Liver (tissue), 8 donors: ENCODE measurements at regions not wholly inside any gene's neighbourhood (a gene's known extent, or its start where the extent isn't known, plus 50 kb on each side); places are given as distances from the start of the nearest gene placed in this dataset.

Experiments used
- DNase-seq: peaks from one replicate; pipeline ENCODE4 v3.0.0-alpha.2; 2017; ENCODE audit warnings: low spot score
- H3K27ac ChIP-seq, 2 donors: one replicate each; pipeline ENCODE4 v1.7.0; 2013; ENCODE audit warnings: inconsistent platforms in 2 of 2, low read length in 2 of 2, control low read depth in 1 of 2, low read depth in 1 of 2, mild to moderate bottlenecking in 1 of 2
- H3K27me3 ChIP-seq, 4 donors: one replicate each; pipeline versions ENCODE4 v1.6.1 to v1.7.0; 2013; ENCODE audit warnings: low read length in 3 of 4, inconsistent platforms in 1 of 4, mild to moderate bottlenecking in 1 of 4, moderate library complexity in 1 of 4; ENCODE audit not compliant: control insufficient read depth in 4 of 4, insufficient read depth in 4 of 4
- H3K36me3 ChIP-seq, 4 donors: one replicate each; pipeline versions ENCODE4 v1.6.1 to v1.7.0; 2013; ENCODE audit warnings: low read length in 3 of 4, mild to moderate bottlenecking in 3 of 4, low read depth in 1 of 4, moderate library complexity in 1 of 4; ENCODE audit not compliant: control insufficient read depth in 4 of 4, insufficient read depth in 3 of 4
- H3K4me1 ChIP-seq, 4 donors: one replicate each; pipeline versions ENCODE4 v1.6.1 to v1.7.0; 2013; ENCODE audit warnings: low read length in 3 of 4, mild to moderate bottlenecking in 3 of 4, moderate library complexity in 1 of 4; ENCODE audit not compliant: control insufficient read depth in 4 of 4, insufficient read depth in 4 of 4
- H3K4me3 ChIP-seq, 3 donors: one replicate each; pipeline versions ENCODE4 v1.6.1 to v1.7.0; 2013; ENCODE audit warnings: low read length in 3 of 3, control low read depth in 1 of 3, low read depth in 1 of 3, mild to moderate bottlenecking in 1 of 3
- H3K9ac ChIP-seq, 2 donors: one replicate each; pipeline ENCODE4 v1.7.0; 2013; ENCODE audit warnings: low read length in 2 of 2, mild to moderate bottlenecking in 2 of 2, moderate library complexity in 2 of 2, control low read depth in 1 of 2, low read depth in 1 of 2
- H3K9me3 ChIP-seq, 4 donors: one replicate each; pipeline versions ENCODE4 v1.6.1 to v1.7.0; 2013; ENCODE audit warnings: low read length in 3 of 4; ENCODE audit not compliant: control insufficient read depth in 4 of 4
- ATF3 ChIP-seq: IDR thresholded peaks from 2 replicates; pipeline ENCODE4 v1.6.1; 2016; ENCODE audit warnings: antibody characterized with exemption
- CTCF ChIP-seq: fragments of 150-350 bp; IDR thresholded peaks from 2 replicates; pipeline ENCODE4 v1.5.1; 2017; ENCODE audit warnings: improper control_type of control experiment, low read depth, low read length; ENCODE audit not compliant: missing input control
- EGR1 ChIP-seq, 2 donors: IDR thresholded peaks; 2 replicates each; pipeline ENCODE4 v1.6.1; 2016 to 2018; ENCODE audit warnings: antibody characterized with exemption in 2 of 2, low read depth in 2 of 2
- FOXA1 ChIP-seq: IDR thresholded peaks from 2 replicates; pipeline ENCODE4 v1.6.1; 2016; ENCODE audit warnings: antibody characterized with exemption
- FOXA2 ChIP-seq: IDR thresholded peaks from 2 replicates; pipeline ENCODE4 v1.6.1; 2016; ENCODE audit warnings: antibody characterized with exemption
- GABPA ChIP-seq, 2 donors: IDR thresholded peaks in 1 of 2; conservative IDR thresholded peaks in 1 of 2; 2 replicates each; pipeline ENCODE4 v1.6.1; 2016; ENCODE audit warnings: antibody characterized with exemption in 2 of 2, mild to moderate bottlenecking in 1 of 2, moderate library complexity in 1 of 2
- HNF4A ChIP-seq, 2 donors: conservative IDR thresholded peaks; 2 replicates each; pipeline ENCODE4 v1.6.1; 2016; ENCODE audit warnings: antibody characterized with exemption in 2 of 2, mild to moderate bottlenecking in 2 of 2
- HNF4G ChIP-seq: IDR thresholded peaks from 2 replicates; pipeline ENCODE4 v1.6.1; 2016; ENCODE audit warnings: antibody characterized with exemption
- JUND ChIP-seq, 2 donors: IDR thresholded peaks; 2 replicates each; pipeline ENCODE4 v1.6.1; 2016; ENCODE audit warnings: antibody characterized with exemption in 2 of 2
- MAX ChIP-seq: IDR thresholded peaks from 2 replicates; pipeline ENCODE4 v1.6.1; 2016; ENCODE audit warnings: antibody characterized with exemption
- NR2F2 ChIP-seq: IDR thresholded peaks from 2 replicates; pipeline ENCODE4 v1.6.1; 2016; ENCODE audit warnings: antibody characterized with exemption
- RAD21 ChIP-seq, 2 donors: IDR thresholded peaks; 2 replicates each; pipeline ENCODE4 v1.6.1; 2016; ENCODE audit warnings: antibody characterized with exemption in 2 of 2, mild to moderate bottlenecking in 2 of 2
- REST ChIP-seq: IDR thresholded peaks from 2 replicates; pipeline ENCODE4 v1.6.1; 2016; ENCODE audit warnings: antibody characterized with exemption, mild to moderate bottlenecking
- RXRA ChIP-seq, 2 donors: IDR thresholded peaks; 2 replicates each; pipeline ENCODE4 v1.6.1; 2017 to 2018; ENCODE audit warnings: antibody characterized with exemption in 2 of 2, mild to moderate bottlenecking in 1 of 2
- SP1 ChIP-seq: IDR thresholded peaks from 2 replicates; pipeline ENCODE4 v1.6.1; 2018; ENCODE audit warnings: antibody characterized with exemption, mild to moderate bottlenecking
- TAF1 ChIP-seq: conservative IDR thresholded peaks from 2 replicates; pipeline ENCODE4 v1.6.1; 2016; ENCODE audit warnings: antibody characterized with exemption, mild to moderate bottlenecking
- YY1 ChIP-seq: IDR thresholded peaks from 2 replicates; pipeline ENCODE4 v1.6.1; 2016; ENCODE audit warnings: antibody characterized with exemption, mild to moderate bottlenecking
- ZBTB33 ChIP-seq: IDR thresholded peaks from 2 replicates; pipeline ENCODE4 v1.6.1; 2016; ENCODE audit warnings: antibody characterized with exemption
- WGBS: extraction: QIAGEN DNeasy Blood & Tissue Kit; methylation state at CpG from one replicate; pipeline ENCODE4 v1.1.7; 2013; 5-methylcytosine and 5-hydroxymethylcytosine counted together
- donor health status: healthy.
- donor health status: healthy.
- donor health status: healthy.
- donor health status: healthy.
- donor health status: healthy.

- TF ChIP-seq EGR1 (IDR thresholded peaks at IDR 0.05; ENCODE audit: low read depth in 2 of 2) (no peak), RXRA (IDR thresholded peaks at IDR 0.05) (no peak), RAD21 (IDR thresholded peaks at IDR 0.05) (peak; percentile 87 to 90), REST (no peak), HNF4G (no peak), ATF3 (no peak), MAX (no peak), CTCF (peak; percentile 52), GABPA (IDR thresholded peaks at IDR 0.05 in 1 of 2, conservative IDR thresholded peaks at IDR 0.05 in 1 of 2) (no peak), SP1 (no peak), NR2F2 (no peak), ZBTB33 (no peak)
- no peaks in the 10 kb centered on the region for H3K9me3 ChIP-seq
- no peak for DNase-seq
- WGBS: 51% methylated on average over 3 of the region's 3 CpGs
- no peak overlapping the region for H3K4me3 ChIP-seq
- peaks cover 0 to 3% (median 0%) of the 10 kb centered on the region in 4 donors for H3K4me1 ChIP-seq
- no peak overlapping the region for H3K27ac ChIP-seq
- H3K36me3 ChIP-seq: no peaks in the 10 kb centered on the region
- H3K27me3 ChIP-seq: no peaks in the 10 kb centered on the region
- no peak overlapping the region for H3K9ac ChIP-seq
These were observed 56.0 kb upstream of the FAM174A start for GRCh38 chr5:100479079-100479688.

- TF ChIP-seq EGR1 (IDR thresholded peaks at IDR 0.05; ENCODE audit: low read depth in 2 of 2) (no peak), FOXA2 (no peak), MAX (no peak), ZBTB33 (no peak), RAD21 (IDR thresholded peaks at IDR 0.05) (no peak), CTCF (no peak), FOXA1 (no peak), TAF1 (no peak), JUND (IDR thresholded peaks at IDR 0.05) (no peak), YY1 (no peak), HNF4G (no peak), ATF3 (no peak), RXRA (IDR thresholded peaks at IDR 0.05) (no peak), HNF4A (conservative IDR thresholded peaks at IDR 0.05) (no peak), GABPA (IDR thresholded peaks at IDR 0.05 in 1 of 2, conservative IDR thresholded peaks at IDR 0.05 in 1 of 2) (no peak), SP1 (no peak)
- 93% methylated on average over 2 of the region's 2 CpGs for WGBS
- no peaks in the 10 kb centered on the region for H3K36me3 ChIP-seq
- no peaks in the 10 kb centered on the region for H3K9me3 ChIP-seq
- H3K4me3 ChIP-seq: no peak overlapping the region
- H3K27ac ChIP-seq: no peak overlapping the region
- H3K27me3 ChIP-seq: no peaks in the 10 kb centered on the region
- DNase-seq: no peak
- H3K4me1 ChIP-seq: no peaks in the 10 kb centered on the region
- H3K9ac ChIP-seq: no peak overlapping the region
These were observed 63.1 kb upstream of the FAM174A start for GRCh38 chr5:100472091-100472490.
